Breast epithelium (tissue), 4 donors: ENCODE measurements at regions not wholly inside any gene's neighbourhood (a gene's known extent, or its start where the extent isn't known, plus 50 kb on each side); places are given as distances from the start of the nearest gene placed in this dataset.

Experiments
- DNase-seq, 2 donors: peaks; one replicate each; pipeline ENCODE4 v3.0.0-alpha.2; 2019; ENCODE audit warnings: low spot score in 2 of 2
- H3K27ac ChIP-seq, 2 donors: fragments of 200-600 bp; sonication (generic) in 1 of 2; one replicate each; pipeline ENCODE4 v1.5.1; 2016 to 2019; ENCODE audit warnings: mild to moderate bottlenecking in 1 of 2
- H3K27me3 ChIP-seq, 2 donors: fragments of 200-600 bp; sonication (generic) in 1 of 2; one replicate each; pipeline versions ENCODE4 v1.5.1 to v1.6.0; 2017 to 2019; ENCODE audit warnings: control low read depth in 1 of 2, mild to moderate bottlenecking in 1 of 2
- H3K36me3 ChIP-seq: fragments of 200-600 bp; one replicate; pipeline ENCODE4 v1.5.1; 2019
- H3K4me1 ChIP-seq, 2 donors: fragments of 200-600 bp; sonication (generic); one replicate each; pipeline ENCODE4 v1.5.1; 2016 to 2019; ENCODE audit warnings: control low read depth in 1 of 2
- H3K4me3 ChIP-seq, 3 donors: fragments of 200-600 bp; sonication (generic); 1 replicate in 2 of 3; 2 replicates in 1 of 3; pipeline ENCODE4 v1.5.1; 2016 to 2019; ENCODE audit warnings: mild to moderate bottlenecking in 3 of 3, moderate library complexity in 2 of 3
- H3K9me3 ChIP-seq, 2 donors: fragments of 200-600 bp; sonication (generic) in 1 of 2; one replicate each; pipeline ENCODE4 v1.5.1; 2016 to 2019; ENCODE audit warnings: control low read depth in 1 of 2
- CTCF ChIP-seq, 3 donors: fragments of 450-650 bp; IDR thresholded peaks; one replicate each; pipeline ENCODE4 v1.5.1; 2016 to 2017; ENCODE audit warnings: antibody characterized with exemption in 3 of 3, mild to moderate bottlenecking in 3 of 3, moderate library complexity in 3 of 3
- POLR2A ChIP-seq: fragments of 450-650 bp; IDR thresholded peaks from one replicate; pipeline ENCODE4 v1.6.1; 2016; ENCODE audit warnings: antibody characterized with exemption, mild to moderate bottlenecking, moderate library complexity
- POLR2AphosphoS5 ChIP-seq, 3 donors: sonication (generic); formaldehyde crosslinking; IDR thresholded peaks; one replicate each; pipeline ENCODE4 v1.6.1; 2017; ENCODE audit warnings: antibody characterized with exemption in 3 of 3
- intact Hi-C: fragments of 100-400 bp; cut with DNase I; formaldehyde crosslinking; loops from one replicate; pipeline ENCODE4 v1.15.1; 2023; ENCODE audit warnings: low total_unique reads

DNA sequence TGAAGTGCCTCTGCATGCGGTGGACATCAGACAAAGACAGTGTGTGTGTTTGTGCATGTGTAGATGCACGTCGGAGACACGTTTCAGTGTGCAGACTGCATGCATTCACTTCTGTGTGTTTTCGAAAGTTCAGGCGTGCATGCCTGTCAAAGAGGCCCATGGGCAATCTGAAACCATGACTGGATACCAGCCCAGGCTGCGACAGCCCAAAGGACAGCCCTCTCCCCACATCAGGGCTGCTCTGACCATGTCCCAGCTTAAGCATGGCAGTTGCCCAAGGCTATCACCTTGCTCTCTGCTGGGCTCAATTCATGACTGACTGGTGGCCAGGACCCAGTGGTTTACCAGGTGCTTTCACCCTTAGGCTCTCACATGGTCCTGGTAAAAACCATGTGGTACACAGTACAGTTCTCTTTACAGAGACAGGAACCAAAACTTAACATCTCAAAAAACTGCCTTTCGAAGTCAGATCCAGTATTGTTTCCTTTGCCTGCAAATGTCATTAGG is 423.7 kb upstream of the CADM1 start:
- Histone ChIP-seq H3K27ac (no peak overlapping the region), H3K4me1 (no peaks in the 10 kb centered on the region), H3K27me3 (no peaks in the 10 kb centered on the region), H3K36me3 (no peaks in the 10 kb centered on the region), H3K9me3 (no peaks in the 10 kb centered on the region), H3K4me3 (no peak overlapping the region)
- no peak for DNase-seq
- intact Hi-C loops = no loop called here
- no peak for TF ChIP-seq POLR2A
- no peak for TF ChIP-seq POLR2AphosphoS5 (IDR thresholded peaks at IDR 0.05)
- no peak for TF ChIP-seq CTCF (IDR thresholded peaks at IDR 0.05)

DNA sequence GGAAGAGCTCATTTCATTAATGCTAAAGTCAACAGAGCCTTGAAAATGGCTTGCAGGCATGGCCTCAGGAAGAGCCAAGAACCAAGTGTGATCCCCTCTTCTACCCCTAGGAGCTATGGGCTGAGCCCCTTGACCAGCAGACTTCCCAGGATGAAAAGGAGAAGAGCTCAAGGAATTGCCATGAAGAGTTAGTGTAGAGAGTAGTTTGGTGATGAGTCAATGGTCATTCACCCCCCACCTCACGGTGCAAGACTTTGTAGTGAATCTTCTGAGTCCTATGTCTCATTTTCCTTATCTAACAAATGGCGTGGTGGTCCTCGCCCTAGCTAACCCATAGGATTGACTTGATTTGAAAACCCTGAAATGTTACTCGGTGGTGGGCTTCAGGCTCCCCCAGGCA is 422.4 kb upstream of the CADM1 start:
- Histone ChIP-seq H3K9me3 (no peaks in the 10 kb centered on the region), H3K27ac (no peak overlapping the region), H3K4me1 (no peaks in the 10 kb centered on the region), H3K27me3 (no peaks in the 10 kb centered on the region), H3K4me3 (no peak overlapping the region), H3K36me3 (no peaks in the 10 kb centered on the region)
- no peak for TF ChIP-seq POLR2A
- no peak for TF ChIP-seq CTCF (IDR thresholded peaks at IDR 0.05)
- TF ChIP-seq POLR2AphosphoS5 (IDR thresholded peaks at IDR 0.05) = no peak
- intact Hi-C loops = no loop called here
- no peak for DNase-seq

DNA sequence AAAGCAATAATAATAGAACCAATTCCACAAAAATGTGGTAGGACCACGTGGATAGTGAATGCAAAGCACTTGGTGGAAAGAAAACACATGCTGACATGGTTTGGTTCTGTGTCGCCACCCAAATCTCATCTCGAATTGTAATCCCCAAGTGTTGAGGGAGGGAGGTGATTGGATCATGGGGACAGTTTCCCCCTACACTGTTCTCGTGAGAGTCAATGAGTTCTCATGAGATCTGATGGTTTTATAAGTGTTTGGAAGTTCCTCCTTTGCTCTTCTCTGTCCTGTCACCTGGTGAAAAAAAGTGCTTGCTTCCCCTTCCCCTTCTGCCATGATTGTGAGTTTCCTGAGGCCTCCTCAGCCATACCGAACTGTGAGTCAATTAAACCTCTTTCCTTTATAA is 421.9 kb upstream of the CADM1 start:
- no peak overlapping the region for H3K27ac ChIP-seq
- no peaks in the 10 kb centered on the region for H3K4me1 ChIP-seq
- intact Hi-C loops = no loop called here
- no peaks in the 10 kb centered on the region for H3K36me3 ChIP-seq
- no peak for DNase-seq
- TF ChIP-seq POLR2AphosphoS5 (IDR thresholded peaks at IDR 0.05) (no peak), CTCF (IDR thresholded peaks at IDR 0.05) (no peak), POLR2A (no peak)
- H3K9me3 ChIP-seq = no peaks in the 10 kb centered on the region
- no peak overlapping the region for H3K4me3 ChIP-seq
- H3K27me3 ChIP-seq = no peaks in the 10 kb centered on the region

GRCh38 chr11:115925568-115926090 is 421.4 kb upstream of the CADM1 start:
- H3K9me3 ChIP-seq = no peaks in the 10 kb centered on the region
- H3K36me3 ChIP-seq = no peaks in the 10 kb centered on the region
- H3K27me3 ChIP-seq = no peaks in the 10 kb centered on the region
- DNase-seq = no peak
- H3K4me1 ChIP-seq = no peaks in the 10 kb centered on the region
- no peak for TF ChIP-seq CTCF (IDR thresholded peaks at IDR 0.05)
- no peak for TF ChIP-seq POLR2A
- TF ChIP-seq POLR2AphosphoS5 (IDR thresholded peaks at IDR 0.05) = no peak
- intact Hi-C loops = no loop called here
- no peak overlapping the region for H3K4me3 ChIP-seq
- H3K27ac ChIP-seq = no peak overlapping the region

- intact Hi-C loops = no loop called here
- H3K36me3 ChIP-seq = no peaks in the 10 kb centered on the region
- TF ChIP-seq POLR2AphosphoS5 (IDR thresholded peaks at IDR 0.05) = no peak
- no peak for TF ChIP-seq POLR2A
- TF ChIP-seq CTCF (IDR thresholded peaks at IDR 0.05) = no peak
- H3K4me1 ChIP-seq = no peaks in the 10 kb centered on the region
- no peak overlapping the region for H3K27ac ChIP-seq
- DNase-seq = no peak
- H3K4me3 ChIP-seq = no peak overlapping the region
- no peaks in the 10 kb centered on the region for H3K27me3 ChIP-seq
- H3K9me3 ChIP-seq = no peaks in the 10 kb centered on the region
Measured at GRCh38 chr11:115924744-115925567, 420.7 kb upstream of the CADM1 start.
